ENCODE measurements at regions not wholly inside any gene's neighbourhood (a gene's known extent, or its start where the extent isn't known, plus 50 kb on each side); places are given as distances from the start of the nearest gene placed in this dataset.

DNA sequence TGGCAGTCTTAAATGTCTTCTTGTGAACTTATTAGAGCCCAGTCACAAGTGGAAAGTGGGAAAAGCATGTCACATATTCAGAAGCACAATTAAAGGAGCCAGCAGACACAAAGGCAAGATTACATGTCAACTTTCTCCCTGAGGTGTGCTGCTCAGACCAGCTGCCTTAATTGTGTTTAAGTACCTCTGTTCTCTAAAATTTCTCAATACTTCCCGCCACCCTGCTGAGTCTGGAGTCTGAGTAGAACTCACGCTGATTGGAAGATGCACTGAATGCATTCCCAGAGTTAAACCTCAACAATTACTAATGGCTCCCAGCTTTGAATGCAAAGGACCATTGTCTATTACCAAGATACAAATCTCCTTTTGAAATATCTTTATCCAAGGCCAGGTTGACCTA is 166.4 kb upstream of the COBL start:
- TF ChIP-seq, protein P1, sequence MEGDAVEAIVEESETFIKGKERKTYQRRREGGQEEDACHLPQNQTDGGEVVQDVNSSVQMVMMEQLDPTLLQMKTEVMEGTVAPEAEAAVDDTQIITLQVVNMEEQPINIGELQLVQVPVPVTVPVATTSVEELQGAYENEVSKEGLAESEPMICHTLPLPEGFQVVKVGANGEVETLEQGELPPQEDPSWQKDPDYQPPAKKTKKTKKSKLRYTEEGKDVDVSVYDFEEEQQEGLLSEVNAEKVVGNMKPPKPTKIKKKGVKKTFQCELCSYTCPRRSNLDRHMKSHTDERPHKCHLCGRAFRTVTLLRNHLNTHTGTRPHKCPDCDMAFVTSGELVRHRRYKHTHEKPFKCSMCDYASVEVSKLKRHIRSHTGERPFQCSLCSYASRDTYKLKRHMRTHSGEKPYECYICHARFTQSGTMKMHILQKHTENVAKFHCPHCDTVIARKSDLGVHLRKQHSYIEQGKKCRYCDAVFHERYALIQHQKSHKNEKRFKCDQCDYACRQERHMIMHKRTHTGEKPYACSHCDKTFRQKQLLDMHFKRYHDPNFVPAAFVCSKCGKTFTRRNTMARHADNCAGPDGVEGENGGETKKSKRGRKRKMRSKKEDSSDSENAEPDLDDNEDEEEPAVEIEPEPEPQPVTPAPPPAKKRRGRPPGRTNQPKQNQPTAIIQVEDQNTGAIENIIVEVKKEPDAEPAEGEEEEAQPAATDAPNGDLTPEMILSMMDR (IDR thresholded peaks at IDR 0.05) = no peak
- TF ChIP-seq POLR2A (IDR thresholded peaks at IDR 0.05) (no peak), EP300 (IDR thresholded peaks at IDR 0.05) (no peak)

All from sigmoid colon (tissue), 4 donors.